Esophagus muscularis mucosa (tissue), 4 donors: ENCODE measurements at regions not wholly inside any gene's neighbourhood (a gene's known extent, or its start where the extent isn't known, plus 50 kb on each side); places are given as distances from the start of the nearest gene placed in this dataset.

ENCODE experiments used
- CTCF ChIP-seq, 3 experiments: fragments of 200-600 bp in 2 of 3; fragments of 450-650 bp in 1 of 3; sonication (generic) in 2 of 3; IDR thresholded peaks; one replicate each; pipeline ENCODE4 v1.5.1; 2017 to 2019; ENCODE audit warnings: antibody characterized with exemption in 3 of 3, mild to moderate bottlenecking in 2 of 3, moderate library complexity in 1 of 3
- EP300 ChIP-seq: sonication (generic); formaldehyde crosslinking; IDR thresholded peaks from one replicate; pipeline ENCODE4 v1.6.1; 2017; ENCODE audit warnings: antibody characterized with exemption
- POLR2A ChIP-seq: fragments of 450-650 bp; IDR thresholded peaks from one replicate; pipeline ENCODE4 v1.6.1; 2017; ENCODE audit warnings: antibody characterized with exemption, moderate library complexity, mild to moderate bottlenecking, low read depth
- POLR2AphosphoS5 ChIP-seq, 2 donors: sonication (generic); formaldehyde crosslinking; IDR thresholded peaks; one replicate each; pipeline ENCODE4 v1.6.1; 2017; ENCODE audit warnings: antibody characterized with exemption in 2 of 2

DNA sequence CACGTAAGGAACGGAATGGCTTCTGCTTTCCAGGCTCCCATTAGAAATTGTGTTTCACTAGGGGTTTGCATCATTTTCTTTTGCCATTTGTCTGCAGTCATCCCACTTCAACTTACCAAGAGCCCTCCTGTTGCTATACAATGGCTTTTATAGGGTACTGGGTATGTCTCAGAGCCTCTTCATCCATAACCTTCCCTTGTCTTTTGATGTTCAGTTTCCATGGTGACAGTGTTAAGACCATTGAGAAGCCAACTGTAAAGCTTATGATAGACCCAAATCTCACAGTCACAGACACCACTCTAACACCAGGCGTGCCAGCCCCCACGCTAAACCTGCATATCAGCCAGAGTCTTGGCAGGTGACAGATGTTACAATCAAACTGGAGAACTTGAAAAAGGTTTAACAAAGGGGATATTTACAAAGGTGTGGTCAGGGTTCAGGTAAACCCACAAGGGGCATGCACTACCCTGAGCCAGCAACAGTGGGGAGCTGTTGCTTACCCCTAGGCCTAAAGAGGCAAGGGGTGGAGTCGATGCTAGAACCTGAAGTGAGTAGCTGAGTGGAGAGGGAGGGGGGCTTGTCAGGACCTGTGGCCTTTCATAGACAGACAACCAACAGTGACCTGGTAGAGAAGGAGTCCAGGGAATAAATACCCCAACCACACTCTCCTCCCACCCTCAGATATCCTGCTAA, 53.2 kb upstream of the ABLIM1 start:
- TF ChIP-seq POLR2A, result no peak
- TF ChIP-seq CTCF (IDR thresholded peaks at IDR 0.05), result no peak
- TF ChIP-seq EP300, result no peak
- no peak for TF ChIP-seq POLR2AphosphoS5 (IDR thresholded peaks at IDR 0.05)
